ENCODE measurements at regions not wholly inside any gene's neighbourhood (a gene's known extent, or its start where the extent isn't known, plus 50 kb on each side); places are given as distances from the start of the nearest gene placed in this dataset.

GRCh38 chrX:28058901-28059300 is 77.7 kb upstream of the DCAF8L1 start:
- TF ChIP-seq POLR2A (IDR thresholded peaks at IDR 0.05) = no peak
- no peak for TF ChIP-seq CTCF (IDR thresholded peaks at IDR 0.05)
